ENCODE measurements at regions not wholly inside any gene's neighbourhood (a gene's known extent, or its start where the extent isn't known, plus 50 kb on each side); places are given as distances from the start of the nearest gene placed in this dataset.

- H3K27me3 ChIP-seq (ENCODE audit: insufficient read depth, insufficient read length) = no peaks in the 10 kb centered on the region
- no peak overlapping the region for H3K4me3 ChIP-seq (ENCODE audit: insufficient read length, low read depth)
- H3K9ac ChIP-seq (ENCODE audit: insufficient read length, low read depth) = no peak overlapping the region
- H3K36me3 ChIP-seq (ENCODE audit: insufficient read depth, insufficient read length, low read length) = no peaks in the 10 kb centered on the region
- DNase-seq (ENCODE audit: low read depth, low spot score) = no peak
- TF ChIP-seq SUZ12 (IDR thresholded peaks at IDR 0.05; ENCODE audit: extremely low read depth, insufficient read depth, insufficient read length) (no peak), YY1 (IDR thresholded peaks at IDR 0.05; ENCODE audit: insufficient read depth, insufficient read length) (no peak), ZNF274 (IDR thresholded peaks at IDR 0.05; ENCODE audit: low read depth, low read length) (no peak)
- no peaks in the 10 kb centered on the region; the same call in 1 of the 2 replicates for H3K9me3 ChIP-seq (ENCODE audit: insufficient read depth, low read length)
- H3K4me1 ChIP-seq (ENCODE audit: insufficient read depth, insufficient read length) = no peaks in the 10 kb centered on the region
Measured at GRCh38 chr10:78249690-78250089, 216.0 kb downstream of the RPS24 start.

- Histone ChIP-seq H3K4me1 (ENCODE audit: insufficient read depth, insufficient read length) (no peaks in the 10 kb centered on the region), H3K36me3 (ENCODE audit: insufficient read depth, insufficient read length, low read length) (no peaks in the 10 kb centered on the region), H3K4me3 (ENCODE audit: insufficient read length, low read depth) (no peak overlapping the region), H3K9me3 (ENCODE audit: insufficient read depth, low read length) (no peaks in the 10 kb centered on the region), H3K9ac (ENCODE audit: insufficient read length, low read depth) (no peak overlapping the region), H3K27me3 (ENCODE audit: insufficient read depth, insufficient read length) (no peaks in the 10 kb centered on the region)
- TF ChIP-seq SUZ12 (IDR thresholded peaks at IDR 0.05; ENCODE audit: extremely low read depth, insufficient read depth, insufficient read length) (no peak), ZNF274 (IDR thresholded peaks at IDR 0.05; ENCODE audit: low read depth, low read length) (no peak), YY1 (IDR thresholded peaks at IDR 0.05; ENCODE audit: insufficient read depth, insufficient read length) (no peak)
- DNase-seq (ENCODE audit: low read depth, low spot score) = no peak
Measured at GRCh38 chr10:78250313-78251015, 216.8 kb downstream of the RPS24 start.

GRCh38 chr10:78251016-78251385 is 217.3 kb downstream of the RPS24 start:
- no peak overlapping the region for H3K4me3 ChIP-seq (ENCODE audit: insufficient read length, low read depth)
- H3K36me3 ChIP-seq (ENCODE audit: insufficient read depth, insufficient read length, low read length) = no peaks in the 10 kb centered on the region
- no peak for TF ChIP-seq ZNF274 (IDR thresholded peaks at IDR 0.05; ENCODE audit: low read depth, low read length)
- no peak for TF ChIP-seq SUZ12 (IDR thresholded peaks at IDR 0.05; ENCODE audit: extremely low read depth, insufficient read depth, insufficient read length)
- TF ChIP-seq YY1 (IDR thresholded peaks at IDR 0.05; ENCODE audit: insufficient read depth, insufficient read length) = no peak
- H3K9me3 ChIP-seq (ENCODE audit: insufficient read depth, low read length) = no peaks in the 10 kb centered on the region
- H3K27me3 ChIP-seq (ENCODE audit: insufficient read depth, insufficient read length) = no peaks in the 10 kb centered on the region
- H3K4me1 ChIP-seq (ENCODE audit: insufficient read depth, insufficient read length) = peaks cover 1% of the 10 kb centered on the region
- no peak overlapping the region for H3K9ac ChIP-seq (ENCODE audit: insufficient read length, low read depth)
- DNase-seq (ENCODE audit: low read depth, low spot score) = no peak

- H3K27me3 ChIP-seq (ENCODE audit: insufficient read depth, insufficient read length) = no peaks in the 10 kb centered on the region
- no peaks in the 10 kb centered on the region for H3K36me3 ChIP-seq (ENCODE audit: insufficient read depth, insufficient read length, low read length)
- no peak for DNase-seq (ENCODE audit: low read depth, low spot score)
- no peak for TF ChIP-seq YY1 (IDR thresholded peaks at IDR 0.05; ENCODE audit: insufficient read depth, insufficient read length)
- no peak for TF ChIP-seq SUZ12 (IDR thresholded peaks at IDR 0.05; ENCODE audit: extremely low read depth, insufficient read depth, insufficient read length)
- TF ChIP-seq ZNF274 (IDR thresholded peaks at IDR 0.05; ENCODE audit: low read depth, low read length) = no peak
- no peak overlapping the region for H3K9ac ChIP-seq (ENCODE audit: insufficient read length, low read depth)
- no peak overlapping the region for H3K4me3 ChIP-seq (ENCODE audit: insufficient read length, low read depth)
- H3K4me1 ChIP-seq (ENCODE audit: insufficient read depth, insufficient read length) = peaks cover 4% of the 10 kb centered on the region
- H3K9me3 ChIP-seq (ENCODE audit: insufficient read depth, low read length) = no peaks in the 10 kb centered on the region
Measured at GRCh38 chr10:78252286-78252685, 218.6 kb downstream of the RPS24 start.

- no peak for TF ChIP-seq ZNF274 (IDR thresholded peaks at IDR 0.05; ENCODE audit: low read depth, low read length)
- TF ChIP-seq SUZ12 (IDR thresholded peaks at IDR 0.05; ENCODE audit: extremely low read depth, insufficient read depth, insufficient read length) = no peak
- TF ChIP-seq YY1 (IDR thresholded peaks at IDR 0.05; ENCODE audit: insufficient read depth, insufficient read length) = no peak
- Histone ChIP-seq H3K27me3 (ENCODE audit: insufficient read depth, insufficient read length) (no peaks in the 10 kb centered on the region), H3K4me1 (ENCODE audit: insufficient read depth, insufficient read length) (peaks cover 4% of the 10 kb centered on the region), H3K36me3 (ENCODE audit: insufficient read depth, insufficient read length, low read length) (no peaks in the 10 kb centered on the region), H3K9ac (ENCODE audit: insufficient read length, low read depth) (no peak overlapping the region), H3K4me3 (ENCODE audit: insufficient read length, low read depth) (no peak overlapping the region), H3K9me3 (ENCODE audit: insufficient read depth, low read length) (no peaks in the 10 kb centered on the region)
- no peak for DNase-seq (ENCODE audit: low read depth, low spot score)
Measured at GRCh38 chr10:78253063-78253853, 219.6 kb downstream of the RPS24 start.

- no peak overlapping the region for H3K4me3 ChIP-seq (ENCODE audit: insufficient read length, low read depth)
- H3K9me3 ChIP-seq (ENCODE audit: insufficient read depth, low read length) = no peaks in the 10 kb centered on the region
- TF ChIP-seq ZNF274 (IDR thresholded peaks at IDR 0.05; ENCODE audit: low read depth, low read length) (no peak), YY1 (IDR thresholded peaks at IDR 0.05; ENCODE audit: insufficient read depth, insufficient read length) (no peak), SUZ12 (IDR thresholded peaks at IDR 0.05; ENCODE audit: extremely low read depth, insufficient read depth, insufficient read length) (no peak)
- H3K4me1 ChIP-seq (ENCODE audit: insufficient read depth, insufficient read length) = peaks cover 4% of the 10 kb centered on the region
- H3K27me3 ChIP-seq (ENCODE audit: insufficient read depth, insufficient read length) = no peaks in the 10 kb centered on the region
- H3K9ac ChIP-seq (ENCODE audit: insufficient read length, low read depth) = no peak overlapping the region
- no peaks in the 10 kb centered on the region for H3K36me3 ChIP-seq (ENCODE audit: insufficient read depth, insufficient read length, low read length)
- DNase-seq (ENCODE audit: low read depth, low spot score) = no peak
Measured at GRCh38 chr10:78254013-78254412, 220.3 kb downstream of the RPS24 start.

DNA sequence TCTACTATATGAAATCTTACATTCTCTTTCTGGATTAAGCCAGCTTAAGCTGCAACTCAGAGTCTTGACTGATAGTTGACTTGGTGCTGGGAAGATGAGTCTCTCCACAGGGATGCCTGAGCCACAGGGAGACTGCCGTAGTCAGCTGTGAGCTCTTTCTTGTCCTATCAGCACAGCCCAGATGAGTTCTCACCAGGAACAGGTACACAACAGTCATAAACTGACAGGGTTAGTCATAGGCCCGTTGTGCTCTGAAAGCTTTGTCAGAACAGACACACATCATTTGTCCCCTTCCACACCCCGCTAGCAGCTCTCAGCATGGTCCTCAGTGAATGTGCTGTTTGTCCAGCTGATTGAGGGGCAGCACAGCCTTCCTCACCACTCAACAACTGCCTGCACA is 221.6 kb downstream of the RPS24 start:
- Histone ChIP-seq H3K27me3 (ENCODE audit: insufficient read depth, insufficient read length) (no peaks in the 10 kb centered on the region), H3K9me3 (ENCODE audit: insufficient read depth, low read length) (no peaks in the 10 kb centered on the region), H3K9ac (ENCODE audit: insufficient read length, low read depth) (no peak overlapping the region), H3K4me3 (ENCODE audit: insufficient read length, low read depth) (no peak overlapping the region), H3K36me3 (ENCODE audit: insufficient read depth, insufficient read length, low read length) (no peaks in the 10 kb centered on the region), H3K4me1 (ENCODE audit: insufficient read depth, insufficient read length) (peaks cover 4% of the 10 kb centered on the region)
- no peak for TF ChIP-seq YY1 (IDR thresholded peaks at IDR 0.05; ENCODE audit: insufficient read depth, insufficient read length)
- TF ChIP-seq SUZ12 (IDR thresholded peaks at IDR 0.05; ENCODE audit: extremely low read depth, insufficient read depth, insufficient read length) = no peak
- TF ChIP-seq ZNF274 (IDR thresholded peaks at IDR 0.05; ENCODE audit: low read depth, low read length) = no peak
- DNase-seq (ENCODE audit: low read depth, low spot score) = no peak
